IMR-90 (cell line): ENCODE measurements at regions not wholly inside any gene's neighbourhood (a gene's known extent, or its start where the extent isn't known, plus 50 kb on each side); places are given as distances from the start of the nearest gene placed in this dataset.

Experiments
- FOS ChIP-seq: fragments of 150-350 bp; IDR thresholded peaks from 2 replicates; pipeline ENCODE4 v1.6.1; 2016; ENCODE audit warnings: low read depth, low read length
- MXI1 ChIP-seq: IDR thresholded peaks from 2 replicates; pipeline ENCODE4 v1.6.1; 2012; ENCODE audit warnings: low read depth, mild to moderate bottlenecking, low read length, moderate library complexity, borderline replicate concordance
- POLR2A ChIP-seq: IDR thresholded peaks from 2 replicates; pipeline ENCODE4 v1.6.1; 2012; ENCODE audit warnings: mild to moderate bottlenecking, low read depth, low read length
- RAD21 ChIP-seq: IDR thresholded peaks from 2 replicates; pipeline ENCODE4 v1.6.1; 2012; ENCODE audit warnings: low read length, improper control_type of control experiment
- RCOR1 ChIP-seq: IDR thresholded peaks from 2 replicates; pipeline ENCODE4 v1.6.1; 2012; ENCODE audit warnings: mild to moderate bottlenecking, low read length, improper control_type of control experiment; ENCODE audit not compliant: insufficient replicate concordance
- SMC3 ChIP-seq: fragments of 150-350 bp; IDR thresholded peaks from 2 replicates; pipeline ENCODE4 v1.6.1; 2016; ENCODE audit warnings: low read depth, mild to moderate bottlenecking, antibody characterized with exemption, low read length, moderate library complexity
- TF ChIP-seq, protein P1 (sequence below): conservative IDR thresholded peaks from 2 replicates; pipeline ENCODE4 v1.5.1; 2012; ENCODE audit warnings: mild to moderate bottlenecking, low read depth, low read length, improper control_type of control experiment
- TF ChIP-seq, protein P2 (sequence below): fragments of 150-350 bp; IDR thresholded peaks from 2 replicates; pipeline ENCODE4 v1.6.1; 2017; ENCODE audit warnings: mild to moderate bottlenecking, antibody characterized with exemption, low read length, low read depth
- TF ChIP-seq, protein P3 (sequence below): fragments of 150-350 bp; IDR thresholded peaks from 2 replicates; pipeline ENCODE4 v1.6.1; 2016; ENCODE audit warnings: low read depth, mild to moderate bottlenecking, low read length, moderate library complexity, borderline replicate concordance

DNA sequence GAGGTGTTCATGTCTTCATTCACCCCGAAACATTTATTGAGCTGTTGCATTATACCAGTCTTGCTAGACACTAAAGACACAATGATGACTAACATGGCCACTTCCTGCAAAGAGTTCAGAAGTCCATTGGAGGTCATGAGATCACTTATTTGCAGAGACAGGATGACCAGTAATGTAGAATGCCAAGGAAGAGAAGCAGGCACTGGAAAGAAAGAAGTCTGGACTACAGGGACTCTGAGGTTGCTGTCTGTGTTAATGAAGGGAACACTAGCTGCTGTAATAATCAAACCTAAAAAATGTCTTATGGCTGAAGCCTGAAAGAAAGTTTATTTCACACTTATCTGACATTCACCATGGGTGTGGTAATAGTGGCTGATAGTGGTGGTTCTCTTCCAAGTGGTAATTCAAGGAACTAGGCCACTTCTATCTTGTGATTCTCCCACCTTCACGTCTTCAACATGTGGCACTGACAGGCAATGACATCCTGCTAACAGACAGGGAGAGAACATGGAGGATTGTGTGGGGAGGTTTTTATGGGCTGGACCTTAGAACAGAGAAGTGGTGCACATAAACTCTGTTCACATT, 89.2 kb upstream of the MKLN1 start:
- no peak for TF ChIP-seq SMC3
- TF ChIP-seq, protein P1, sequence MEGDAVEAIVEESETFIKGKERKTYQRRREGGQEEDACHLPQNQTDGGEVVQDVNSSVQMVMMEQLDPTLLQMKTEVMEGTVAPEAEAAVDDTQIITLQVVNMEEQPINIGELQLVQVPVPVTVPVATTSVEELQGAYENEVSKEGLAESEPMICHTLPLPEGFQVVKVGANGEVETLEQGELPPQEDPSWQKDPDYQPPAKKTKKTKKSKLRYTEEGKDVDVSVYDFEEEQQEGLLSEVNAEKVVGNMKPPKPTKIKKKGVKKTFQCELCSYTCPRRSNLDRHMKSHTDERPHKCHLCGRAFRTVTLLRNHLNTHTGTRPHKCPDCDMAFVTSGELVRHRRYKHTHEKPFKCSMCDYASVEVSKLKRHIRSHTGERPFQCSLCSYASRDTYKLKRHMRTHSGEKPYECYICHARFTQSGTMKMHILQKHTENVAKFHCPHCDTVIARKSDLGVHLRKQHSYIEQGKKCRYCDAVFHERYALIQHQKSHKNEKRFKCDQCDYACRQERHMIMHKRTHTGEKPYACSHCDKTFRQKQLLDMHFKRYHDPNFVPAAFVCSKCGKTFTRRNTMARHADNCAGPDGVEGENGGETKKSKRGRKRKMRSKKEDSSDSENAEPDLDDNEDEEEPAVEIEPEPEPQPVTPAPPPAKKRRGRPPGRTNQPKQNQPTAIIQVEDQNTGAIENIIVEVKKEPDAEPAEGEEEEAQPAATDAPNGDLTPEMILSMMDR: no peak
- TF ChIP-seq, protein P2, sequence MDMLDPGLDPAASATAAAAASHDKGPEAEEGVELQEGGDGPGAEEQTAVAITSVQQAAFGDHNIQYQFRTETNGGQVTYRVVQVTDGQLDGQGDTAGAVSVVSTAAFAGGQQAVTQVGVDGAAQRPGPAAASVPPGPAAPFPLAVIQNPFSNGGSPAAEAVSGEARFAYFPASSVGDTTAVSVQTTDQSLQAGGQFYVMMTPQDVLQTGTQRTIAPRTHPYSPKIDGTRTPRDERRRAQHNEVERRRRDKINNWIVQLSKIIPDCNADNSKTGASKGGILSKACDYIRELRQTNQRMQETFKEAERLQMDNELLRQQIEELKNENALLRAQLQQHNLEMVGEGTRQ: no peak
- no peak for TF ChIP-seq RAD21
- TF ChIP-seq MXI1: no peak
- no peak for TF ChIP-seq RCOR1
- no peak for TF ChIP-seq POLR2A
- peak; percentile 4; the same call in 1 of the 2 replicates for TF ChIP-seq FOS
- TF ChIP-seq, protein P3, sequence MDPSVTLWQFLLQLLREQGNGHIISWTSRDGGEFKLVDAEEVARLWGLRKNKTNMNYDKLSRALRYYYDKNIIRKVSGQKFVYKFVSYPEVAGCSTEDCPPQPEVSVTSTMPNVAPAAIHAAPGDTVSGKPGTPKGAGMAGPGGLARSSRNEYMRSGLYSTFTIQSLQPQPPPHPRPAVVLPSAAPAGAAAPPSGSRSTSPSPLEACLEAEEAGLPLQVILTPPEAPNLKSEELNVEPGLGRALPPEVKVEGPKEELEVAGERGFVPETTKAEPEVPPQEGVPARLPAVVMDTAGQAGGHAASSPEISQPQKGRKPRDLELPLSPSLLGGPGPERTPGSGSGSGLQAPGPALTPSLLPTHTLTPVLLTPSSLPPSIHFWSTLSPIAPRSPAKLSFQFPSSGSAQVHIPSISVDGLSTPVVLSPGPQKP: no peak
